ENCODE measurements at regions not wholly inside any gene's neighbourhood (a gene's known extent, or its start where the extent isn't known, plus 50 kb on each side); places are given as distances from the start of the nearest gene placed in this dataset.

- H3K9me3 ChIP-seq, result no peaks in the 10 kb centered on the region
- H3K36me3 ChIP-seq, result no peaks in the 10 kb centered on the region
- no peak overlapping the region for H3K27ac ChIP-seq
- 55 to 70% (median 61%) methylated on average over 1 of the region's 1 CpG for WGBS, 4 donors
- no peak for TF ChIP-seq POLR2A (IDR thresholded peaks at IDR 0.05)
- TF ChIP-seq CTCF (IDR thresholded peaks at IDR 0.05), result no peak
- H3K4me1 ChIP-seq, result peaks cover 0 to 21% (median 6%) of the 10 kb centered on the region in 12 donors
- ATAC-seq (no peak), DNase-seq (no peak)
- no peaks in the 10 kb centered on the region for H3K27me3 ChIP-seq
- intact Hi-C loops (cut with DNase I), result no loop called here
- H3K4me3 ChIP-seq, result no peak overlapping the region
These were observed 118.1 kb downstream of the ARL4A start for GRCh38 chr7:12805518-12805928.

- DNase-seq (no peak), ATAC-seq (peak in 1 of 4 donors; percentile 24)
- no peaks in the 10 kb centered on the region for H3K36me3 ChIP-seq
- H3K4me1 ChIP-seq, result peaks cover 0 to 17% (median 2%) of the 10 kb centered on the region in 12 donors
- 60 to 72% (median 66%) methylated on average over 7 of the region's 7 CpGs for WGBS, 4 donors
- H3K9me3 ChIP-seq, result no peaks in the 10 kb centered on the region
- intact Hi-C loops (cut with DNase I), result no loop called here
- TF ChIP-seq CTCF (IDR thresholded peaks at IDR 0.05), result no peak
- no peak for TF ChIP-seq POLR2A (IDR thresholded peaks at IDR 0.05)
- H3K4me3 ChIP-seq, result no peak overlapping the region
- no peaks in the 10 kb centered on the region for H3K27me3 ChIP-seq
- no peak overlapping the region for H3K27ac ChIP-seq
These were observed 118.5 kb downstream of the ARL4A start for GRCh38 chr7:12805957-12806356.

GRCh38 chr7:12809476-12809875, 122.0 kb downstream of the ARL4A start:
- ATAC-seq (no peak), DNase-seq (no peak)
- Histone ChIP-seq H3K9me3 (peaks cover 0 to 4% (median 0%) of the 10 kb centered on the region in 12 donors), H3K27me3 (no peaks in the 10 kb centered on the region), H3K4me3 (no peak overlapping the region), H3K36me3 (no peaks in the 10 kb centered on the region), H3K4me1 (no peaks in the 10 kb centered on the region), H3K27ac (no peak overlapping the region)
- WGBS, 4 donors, result 57 to 63% (median 58%) methylated on average over 5 of the region's 5 CpGs
- TF ChIP-seq POLR2A (IDR thresholded peaks at IDR 0.05) (no peak), CTCF (IDR thresholded peaks at IDR 0.05) (no peak)
- intact Hi-C loops (cut with DNase I), result no loop called here

GRCh38 chr7:12812111-12812510, 124.7 kb downstream of the ARL4A start:
- 85 to 88% (median 86%) methylated on average over 4 of the region's 4 CpGs for WGBS, 4 donors
- H3K9me3 ChIP-seq, result peaks cover 0 to 4% (median 0%) of the 10 kb centered on the region in 12 donors
- no peak for ATAC-seq
- no peak for DNase-seq
- no peaks in the 10 kb centered on the region for H3K27me3 ChIP-seq
- H3K4me3 ChIP-seq, result no peak overlapping the region
- no peaks in the 10 kb centered on the region for H3K4me1 ChIP-seq
- TF ChIP-seq POLR2A (IDR thresholded peaks at IDR 0.05), result no peak
- no peak overlapping the region for H3K27ac ChIP-seq
- no peaks in the 10 kb centered on the region for H3K36me3 ChIP-seq
- intact Hi-C loops (cut with DNase I), result no loop called here

- Histone ChIP-seq H3K27me3 (no peaks in the 10 kb centered on the region), H3K4me3 (no peak overlapping the region), H3K36me3 (no peaks in the 10 kb centered on the region), H3K27ac (no peak overlapping the region), H3K4me1 (no peaks in the 10 kb centered on the region), H3K9me3 (peaks cover 0 to 4% (median 0%) of the 10 kb centered on the region in 12 donors)
- no peak for TF ChIP-seq POLR2A (IDR thresholded peaks at IDR 0.05)
- TF ChIP-seq CTCF (IDR thresholded peaks at IDR 0.05), result no peak
- DNase-seq (no peak), ATAC-seq (no peak)
- 87 to 94% (median 92%) methylated on average over 2 of the region's 2 CpGs for WGBS, 4 donors
- intact Hi-C loops (cut with DNase I), result no loop called here
These were observed 126.7 kb downstream of the ARL4A start for GRCh38 chr7:12814107-12814506.

Data from heart left ventricle (tissue), 16 donors.